Thyroid gland (tissue), 4 donors: ENCODE measurements at regions not wholly inside any gene's neighbourhood (a gene's known extent, or its start where the extent isn't known, plus 50 kb on each side); places are given as distances from the start of the nearest gene placed in this dataset.
"Not testable (repeated sequence)": the region's sequence is repeated elsewhere in the genome, so short reads cannot be mapped to it uniquely, and the experiment has no call there.

Source experiments
- DNase-seq, 2 donors: peaks; one replicate each; pipeline ENCODE4 v3.0.0-alpha.2; 2019
- H3K27ac ChIP-seq, 3 donors: fragments of 200-600 bp; sonication (generic); 1 replicate in 2 of 3; 2 replicates in 1 of 3; pipeline ENCODE4 v1.5.1; 2016 to 2019; ENCODE audit warnings: mild to moderate bottlenecking in 1 of 3, moderate library complexity in 1 of 3
- H3K27me3 ChIP-seq: fragments of 200-600 bp; sonication (generic); one replicate; pipeline ENCODE4 v1.5.1; 2019
- H3K36me3 ChIP-seq, 2 donors: fragments of 200-600 bp; sonication (generic); one replicate each; pipeline ENCODE4 v1.5.1; 2016 to 2019
- H3K4me1 ChIP-seq, 2 donors: fragments of 200-600 bp; sonication (generic); one replicate each; pipeline ENCODE4 v1.5.1; 2017 to 2019
- H3K4me3 ChIP-seq, 3 donors: fragments of 200-600 bp; sonication (generic); replicated peaks in 1 of 3; 1 replicate in 2 of 3; 2 replicates in 1 of 3; pipeline ENCODE4 v1.5.1; 2016; ENCODE audit warnings: mild to moderate bottlenecking in 1 of 3
- H3K9me3 ChIP-seq: fragments of 200-600 bp; sonication (generic); one replicate; pipeline ENCODE4 v1.5.1; 2017
- POLR2A ChIP-seq, 2 donors: fragments of 450-650 bp; IDR thresholded peaks; one replicate each; pipeline ENCODE4 v1.6.1; 2017; ENCODE audit warnings: antibody characterized with exemption in 2 of 2, mild to moderate bottlenecking in 2 of 2, moderate library complexity in 1 of 2
- WGBS, 2 donors: methylation state at CpG; one replicate each; pipeline ENCODE4 v1.1.5; 2017; 5-methylcytosine and 5-hydroxymethylcytosine counted together
- intact Hi-C: fragments of 100-400 bp; cut with DNase I; formaldehyde crosslinking; loops from one replicate; pipeline ENCODE4 v1.15.1; 2023
- TF ChIP-seq, protein P1 (sequence below), 6 experiments: fragments of 200-600 bp in 3 of 6; fragments of 450-650 bp in 3 of 6; sonication (generic) in 3 of 6; IDR thresholded peaks; one replicate each; pipeline ENCODE4 v1.5.1; 2016 to 2019; ENCODE audit warnings: antibody characterized with exemption in 6 of 6, mild to moderate bottlenecking in 2 of 6, inconsistent platforms in 1 of 6, moderate library complexity in 1 of 6

DNA sequence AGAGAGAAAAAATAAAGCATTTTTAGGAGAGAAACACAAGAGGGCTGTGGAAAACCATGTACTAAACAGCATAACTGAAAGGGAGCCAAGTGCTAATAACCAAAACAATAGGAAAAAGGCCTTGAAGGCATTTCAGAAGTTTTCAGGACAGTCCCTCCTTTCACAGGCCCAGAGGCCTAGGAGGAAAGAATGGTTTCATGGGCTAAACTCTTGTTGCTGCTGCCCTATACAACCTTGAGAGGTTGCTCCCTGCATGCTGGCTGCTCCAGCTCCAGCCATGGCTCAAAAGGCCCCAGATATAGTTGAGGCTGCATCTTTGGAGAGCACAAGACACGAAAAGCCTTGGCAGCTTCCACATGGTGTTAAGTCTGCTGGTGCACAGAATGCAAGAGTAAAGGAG is 267.4 kb upstream of the LRP1B start:
- H3K36me3 ChIP-seq: no peaks in the 10 kb centered on the region
- no peak for DNase-seq
- 77 to 93% methylated on average over 1 of the region's 1 CpG for WGBS, 2 donors
- TF ChIP-seq POLR2A (IDR thresholded peaks at IDR 0.05): no peak
- TF ChIP-seq, protein P1, sequence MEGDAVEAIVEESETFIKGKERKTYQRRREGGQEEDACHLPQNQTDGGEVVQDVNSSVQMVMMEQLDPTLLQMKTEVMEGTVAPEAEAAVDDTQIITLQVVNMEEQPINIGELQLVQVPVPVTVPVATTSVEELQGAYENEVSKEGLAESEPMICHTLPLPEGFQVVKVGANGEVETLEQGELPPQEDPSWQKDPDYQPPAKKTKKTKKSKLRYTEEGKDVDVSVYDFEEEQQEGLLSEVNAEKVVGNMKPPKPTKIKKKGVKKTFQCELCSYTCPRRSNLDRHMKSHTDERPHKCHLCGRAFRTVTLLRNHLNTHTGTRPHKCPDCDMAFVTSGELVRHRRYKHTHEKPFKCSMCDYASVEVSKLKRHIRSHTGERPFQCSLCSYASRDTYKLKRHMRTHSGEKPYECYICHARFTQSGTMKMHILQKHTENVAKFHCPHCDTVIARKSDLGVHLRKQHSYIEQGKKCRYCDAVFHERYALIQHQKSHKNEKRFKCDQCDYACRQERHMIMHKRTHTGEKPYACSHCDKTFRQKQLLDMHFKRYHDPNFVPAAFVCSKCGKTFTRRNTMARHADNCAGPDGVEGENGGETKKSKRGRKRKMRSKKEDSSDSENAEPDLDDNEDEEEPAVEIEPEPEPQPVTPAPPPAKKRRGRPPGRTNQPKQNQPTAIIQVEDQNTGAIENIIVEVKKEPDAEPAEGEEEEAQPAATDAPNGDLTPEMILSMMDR (IDR thresholded peaks at IDR 0.05): no peak
- no peaks in the 10 kb centered on the region for H3K27me3 ChIP-seq
- H3K4me1 ChIP-seq: no peaks in the 10 kb centered on the region
- intact Hi-C loops: no loop called here
- H3K4me3 ChIP-seq: no peak overlapping the region
- no peaks in the 10 kb centered on the region for H3K9me3 ChIP-seq
- no peak overlapping the region for H3K27ac ChIP-seq

DNA sequence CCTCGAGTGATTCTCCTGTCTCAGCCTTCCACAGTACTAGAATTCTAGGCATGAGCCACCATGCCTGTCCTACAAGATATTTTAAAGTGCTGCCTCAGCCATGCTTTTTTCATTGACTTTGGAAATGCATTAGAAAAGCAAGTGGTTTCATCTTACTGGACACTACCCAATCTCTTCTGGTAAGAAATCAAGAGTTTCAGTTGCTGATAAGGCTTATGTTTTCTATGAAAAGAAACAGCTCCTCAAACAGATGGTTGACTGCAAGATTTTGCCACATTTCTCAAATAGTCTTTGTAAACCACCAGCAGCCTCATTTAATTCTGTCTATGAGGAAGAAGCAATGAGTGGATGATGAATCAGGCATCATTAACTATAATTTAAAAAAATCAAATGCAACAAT is 264.5 kb upstream of the LRP1B start:
- intact Hi-C loops: no loop called here
- WGBS, 2 donors: 77 to 85% methylated on average over 1 of the region's 1 CpG
- Histone ChIP-seq H3K4me3 (no peak overlapping the region), H3K27ac (no peak overlapping the region), H3K27me3 (no peaks in the 10 kb centered on the region), H3K9me3 (no peaks in the 10 kb centered on the region), H3K4me1 (no peaks in the 10 kb centered on the region), H3K36me3 (no peaks in the 10 kb centered on the region)
- no peak for DNase-seq
- no peak for TF ChIP-seq POLR2A (IDR thresholded peaks at IDR 0.05)

DNA sequence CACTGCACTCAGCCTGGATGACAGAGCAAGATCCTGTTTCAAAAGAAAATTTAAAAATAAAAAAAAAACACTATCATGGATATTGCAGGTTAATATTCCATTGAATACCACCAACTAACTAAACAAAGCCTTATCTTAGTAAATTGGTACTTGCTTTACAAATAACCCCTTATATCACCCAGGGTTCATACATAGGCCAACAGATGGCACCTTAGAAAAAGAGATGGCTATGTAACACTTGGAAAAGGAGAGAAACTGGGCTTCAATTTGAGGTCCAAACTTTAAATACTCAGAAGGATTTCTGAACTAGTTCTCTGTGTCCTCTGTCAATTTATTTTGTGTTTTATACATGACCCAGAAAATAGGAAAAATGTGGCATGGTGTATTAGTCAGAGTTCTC is 249.6 kb upstream of the LRP1B start:
- no peaks in the 10 kb centered on the region for H3K9me3 ChIP-seq
- intact Hi-C loops: no loop called here
- no peaks in the 10 kb centered on the region for H3K36me3 ChIP-seq
- no peaks in the 10 kb centered on the region for H3K4me1 ChIP-seq
- DNase-seq: no peak
- H3K27me3 ChIP-seq: no peaks in the 10 kb centered on the region
- no peak overlapping the region for H3K4me3 ChIP-seq
- H3K27ac ChIP-seq: no peak overlapping the region
- TF ChIP-seq POLR2A (IDR thresholded peaks at IDR 0.05): no peak
- TF ChIP-seq, protein P1 (IDR thresholded peaks at IDR 0.05): no peak

DNA sequence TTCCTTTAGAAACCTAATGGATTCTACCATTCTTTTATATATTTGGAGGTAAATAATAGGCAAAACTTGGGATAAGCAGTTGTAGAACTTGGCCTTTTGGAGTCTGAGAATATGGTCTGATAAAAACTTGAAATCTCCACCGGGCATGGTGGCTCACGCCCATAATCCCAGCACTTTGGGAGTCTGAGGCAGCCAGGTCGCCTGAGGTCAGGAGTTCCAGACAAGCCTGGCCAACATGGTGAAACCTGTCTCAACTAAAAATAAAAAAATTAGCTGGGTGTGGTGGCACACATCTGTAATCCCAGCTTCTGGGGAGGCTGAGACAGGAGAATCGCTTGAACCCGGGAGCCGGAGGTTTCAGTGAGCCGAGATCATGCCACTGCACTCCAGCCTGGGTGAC is 231.3 kb upstream of the LRP1B start:
- H3K36me3 ChIP-seq, H3K27ac ChIP-seq, H3K4me3 ChIP-seq, DNase-seq, intact Hi-C loops, H3K4me1 ChIP-seq, H3K27me3 ChIP-seq, H3K9me3 ChIP-seq: not testable (repeated sequence)
- WGBS, 2 donors: 93 to 95% methylated on average over 7 of the region's 7 CpGs

DNA sequence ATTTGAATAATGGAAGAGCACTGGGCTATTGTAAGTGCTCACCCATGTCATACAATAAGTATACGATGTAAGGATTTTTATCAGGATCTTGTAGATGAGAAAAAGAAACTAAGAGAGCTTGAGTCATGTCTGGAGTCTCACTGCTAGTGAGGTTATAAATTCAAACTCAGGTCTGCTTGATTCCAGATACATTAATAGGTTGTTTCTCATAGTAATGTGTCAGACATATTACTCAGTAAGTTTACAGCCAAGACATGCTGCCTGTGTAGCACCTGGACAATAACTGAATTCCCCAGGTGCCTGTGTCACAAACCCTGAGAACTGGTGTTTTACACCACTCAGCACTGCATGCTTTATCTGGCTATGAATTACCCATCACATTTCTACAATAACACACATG is 216.9 kb upstream of the LRP1B start:
- Histone ChIP-seq H3K27ac (no peak overlapping the region), H3K4me3 (no peak overlapping the region), H3K4me1 (no peaks in the 10 kb centered on the region), H3K9me3 (no peaks in the 10 kb centered on the region), H3K36me3 (no peaks in the 10 kb centered on the region), H3K27me3 (no peaks in the 10 kb centered on the region)
- intact Hi-C loops: no loop called here
- TF ChIP-seq, protein P1 (IDR thresholded peaks at IDR 0.05): no peak
- TF ChIP-seq POLR2A (IDR thresholded peaks at IDR 0.05): no peak
- DNase-seq: no peak
- 75 to 92% methylated on average over 1 of the region's 1 CpG for WGBS, 2 donors

DNA sequence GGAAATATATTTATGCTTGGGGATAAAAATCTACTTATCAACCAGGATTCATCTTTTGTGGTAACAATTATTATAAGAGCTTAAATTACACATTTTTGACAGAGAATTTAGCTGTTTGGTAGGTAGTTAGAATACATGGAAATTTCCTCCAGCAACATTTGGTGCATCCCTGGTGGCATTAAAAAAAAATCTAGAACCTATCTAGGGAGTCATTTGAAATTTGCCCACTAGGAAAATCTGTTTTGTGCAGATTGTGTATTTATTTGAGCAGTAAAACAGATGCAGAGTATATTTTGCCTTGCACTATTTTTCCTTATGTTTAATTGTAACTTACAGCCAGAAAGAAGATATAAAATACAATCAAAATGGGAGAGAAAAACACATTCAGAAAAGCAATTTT is 208.4 kb upstream of the LRP1B start:
- Histone ChIP-seq H3K9me3 (no peaks in the 10 kb centered on the region), H3K36me3 (no peaks in the 10 kb centered on the region), H3K27ac (no peak overlapping the region), H3K4me1 (no peaks in the 10 kb centered on the region), H3K27me3 (no peaks in the 10 kb centered on the region), H3K4me3 (no peak overlapping the region)
- intact Hi-C loops: no loop called here
- no peak for TF ChIP-seq POLR2A (IDR thresholded peaks at IDR 0.05)
- TF ChIP-seq, protein P1 (IDR thresholded peaks at IDR 0.05): no peak
- DNase-seq: no peak
